ENCODE measurements at regions not wholly inside any gene's neighbourhood (a gene's known extent, or its start where the extent isn't known, plus 50 kb on each side); places are given as distances from the start of the nearest gene placed in this dataset.
"Not testable (repeated sequence)": the region's sequence is repeated elsewhere in the genome, so short reads cannot be mapped to it uniquely, and the experiment has no call there.

DNA sequence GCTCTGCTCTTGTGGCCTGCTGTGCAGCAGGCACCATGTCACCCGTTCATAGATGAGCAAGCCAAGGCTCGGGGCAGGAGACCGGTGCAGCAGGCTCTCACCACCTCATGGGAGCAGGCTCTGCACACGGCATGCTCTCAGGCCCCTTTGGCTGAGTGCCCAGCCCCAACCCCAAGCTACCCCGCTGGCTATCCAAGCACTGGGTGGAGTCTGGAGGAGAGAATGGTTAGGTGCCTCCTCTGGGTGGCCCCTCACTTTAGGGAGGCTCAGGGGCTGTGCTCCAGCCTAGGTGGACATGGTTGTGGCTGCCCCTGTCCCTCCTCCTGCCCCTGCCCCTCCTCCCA is 199.9 kb downstream of the IGLL1 start:
- TF ChIP-seq, protein P1, sequence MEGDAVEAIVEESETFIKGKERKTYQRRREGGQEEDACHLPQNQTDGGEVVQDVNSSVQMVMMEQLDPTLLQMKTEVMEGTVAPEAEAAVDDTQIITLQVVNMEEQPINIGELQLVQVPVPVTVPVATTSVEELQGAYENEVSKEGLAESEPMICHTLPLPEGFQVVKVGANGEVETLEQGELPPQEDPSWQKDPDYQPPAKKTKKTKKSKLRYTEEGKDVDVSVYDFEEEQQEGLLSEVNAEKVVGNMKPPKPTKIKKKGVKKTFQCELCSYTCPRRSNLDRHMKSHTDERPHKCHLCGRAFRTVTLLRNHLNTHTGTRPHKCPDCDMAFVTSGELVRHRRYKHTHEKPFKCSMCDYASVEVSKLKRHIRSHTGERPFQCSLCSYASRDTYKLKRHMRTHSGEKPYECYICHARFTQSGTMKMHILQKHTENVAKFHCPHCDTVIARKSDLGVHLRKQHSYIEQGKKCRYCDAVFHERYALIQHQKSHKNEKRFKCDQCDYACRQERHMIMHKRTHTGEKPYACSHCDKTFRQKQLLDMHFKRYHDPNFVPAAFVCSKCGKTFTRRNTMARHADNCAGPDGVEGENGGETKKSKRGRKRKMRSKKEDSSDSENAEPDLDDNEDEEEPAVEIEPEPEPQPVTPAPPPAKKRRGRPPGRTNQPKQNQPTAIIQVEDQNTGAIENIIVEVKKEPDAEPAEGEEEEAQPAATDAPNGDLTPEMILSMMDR (IDR thresholded peaks at IDR 0.05; ENCODE audit: insufficient read depth, low read length, poor library complexity, severe bottlenecking): no peak
- Histone ChIP-seq H3K4me3 (ENCODE audit: low read depth, low read length) (no peak overlapping the region), H3K27me3 (ENCODE audit: control insufficient read depth, insufficient read depth, low read length) (peaks cover 11% of the 10 kb centered on the region), H3K36me3 (ENCODE audit: control insufficient read depth, insufficient read depth, low read length) (no peaks in the 10 kb centered on the region)
- DNase-seq (ENCODE audit: low read depth): no peak

- peaks cover 13% of the 10 kb centered on the region for H3K27me3 ChIP-seq (ENCODE audit: control insufficient read depth, insufficient read depth, low read length)
- H3K4me3 ChIP-seq (ENCODE audit: low read depth, low read length); H3K36me3 ChIP-seq (ENCODE audit: control insufficient read depth, insufficient read depth, low read length); DNase-seq (ENCODE audit: low read depth): not testable (repeated sequence)
These were observed 199.4 kb downstream of the BCR start for GRCh38 chr22:23379540-23380229.

- no peaks in the 10 kb centered on the region for H3K36me3 ChIP-seq (ENCODE audit: control insufficient read depth, insufficient read depth, low read length)
- DNase-seq (ENCODE audit: low read depth): no peak
- TF ChIP-seq, protein P1 (IDR thresholded peaks at IDR 0.05; ENCODE audit: insufficient read depth, low read length, poor library complexity, severe bottlenecking): no peak
- no peak overlapping the region for H3K4me3 ChIP-seq (ENCODE audit: low read depth, low read length)
- peaks cover 2% of the 10 kb centered on the region for H3K27me3 ChIP-seq (ENCODE audit: control insufficient read depth, insufficient read depth, low read length)
These were observed 197.5 kb downstream of the BCR start for GRCh38 chr22:23377767-23378166.

DNA sequence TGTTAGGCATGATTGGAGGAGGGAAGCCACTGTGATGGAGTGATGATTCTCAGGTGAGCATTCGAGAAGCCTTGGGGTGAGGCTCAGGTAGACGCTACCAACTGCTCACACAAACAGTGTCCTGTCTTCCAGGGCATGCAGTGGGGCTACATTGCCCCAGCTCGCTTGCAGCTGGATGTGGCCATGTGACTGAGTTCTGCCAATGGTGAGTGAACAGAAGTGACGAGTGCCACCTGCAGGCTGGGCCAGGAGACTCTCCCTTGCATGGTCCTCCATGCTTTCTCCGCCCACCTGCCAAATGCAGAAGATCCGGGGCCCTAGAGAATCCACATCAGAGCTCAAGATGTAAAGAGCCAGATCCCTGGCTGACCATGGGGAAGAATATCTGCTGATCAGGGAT is 195.9 kb downstream of the BCR start:
- no peak overlapping the region for H3K4me3 ChIP-seq (ENCODE audit: low read depth, low read length)
- H3K27me3 ChIP-seq (ENCODE audit: control insufficient read depth, insufficient read depth, low read length): peaks cover 2% of the 10 kb centered on the region
- TF ChIP-seq, protein P1 (IDR thresholded peaks at IDR 0.05; ENCODE audit: insufficient read depth, low read length, poor library complexity, severe bottlenecking): peak; percentile 21
- no peak for DNase-seq (ENCODE audit: low read depth)
- no peaks in the 10 kb centered on the region for H3K36me3 ChIP-seq (ENCODE audit: control insufficient read depth, insufficient read depth, low read length)

DNA sequence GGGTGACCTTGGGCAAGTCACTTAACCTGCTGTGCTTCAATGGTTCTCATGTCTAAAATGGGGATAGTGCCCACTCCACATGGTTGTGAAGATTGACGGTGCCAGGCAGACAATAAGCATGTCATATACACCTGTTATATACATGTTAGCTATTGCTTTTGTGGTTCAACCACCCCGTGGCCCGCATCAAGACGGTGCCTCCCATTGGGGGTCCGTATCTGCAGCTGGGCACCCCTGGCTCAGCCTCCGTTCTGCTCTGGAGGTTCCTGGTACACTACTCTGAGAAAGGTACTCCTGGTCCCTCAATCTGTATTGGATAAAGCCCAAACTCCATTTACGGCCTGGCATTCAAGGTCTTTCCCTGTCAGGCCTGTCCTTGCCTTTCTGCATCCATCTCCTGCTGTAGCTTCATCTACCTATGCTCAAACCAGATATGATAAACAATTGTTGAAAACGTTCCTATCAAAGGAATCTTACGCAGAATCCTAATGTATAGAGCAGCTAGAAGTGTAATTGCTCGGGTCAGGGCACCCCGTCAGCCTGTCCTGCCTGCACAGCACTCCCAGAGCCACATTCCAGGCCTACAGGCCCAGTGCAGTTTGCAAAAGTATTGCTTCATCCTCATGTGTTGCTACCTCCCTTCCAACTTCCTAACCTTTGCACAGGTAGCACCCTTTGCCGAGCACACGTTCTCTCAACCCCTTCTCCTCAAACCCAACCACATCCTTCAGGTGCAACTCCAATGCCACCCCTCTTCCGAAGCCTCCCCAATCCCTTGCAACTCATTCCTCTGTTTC is 194.9 kb downstream of the BCR start:
- Histone ChIP-seq H3K27me3 (ENCODE audit: control insufficient read depth, insufficient read depth, low read length) (peaks cover 2% of the 10 kb centered on the region), H3K4me3 (ENCODE audit: low read depth, low read length) (no peak overlapping the region), H3K36me3 (ENCODE audit: control insufficient read depth, insufficient read depth, low read length) (no peaks in the 10 kb centered on the region)
- TF ChIP-seq, protein P1 (IDR thresholded peaks at IDR 0.05; ENCODE audit: insufficient read depth, low read length, poor library complexity, severe bottlenecking): no peak
- DNase-seq (ENCODE audit: low read depth): no peak

DNA sequence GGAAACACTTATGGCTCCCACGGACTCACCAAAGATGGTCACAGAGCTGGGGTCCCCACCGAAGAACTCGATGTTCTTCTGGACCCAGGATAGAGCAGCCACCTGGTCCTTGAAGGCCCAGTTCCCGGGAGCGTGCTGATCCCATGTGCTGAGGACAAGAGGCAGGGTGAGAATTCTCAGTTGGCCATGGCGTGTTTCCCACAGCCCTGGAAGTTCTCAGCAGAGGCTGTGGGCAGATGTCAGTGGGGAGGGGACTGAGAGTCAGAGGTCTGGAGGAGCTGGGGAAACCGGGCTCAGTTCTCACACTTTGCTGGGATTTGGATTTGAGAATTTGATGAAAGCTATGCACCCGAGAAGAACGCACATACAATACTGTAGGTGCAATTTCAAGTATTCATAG is 193.3 kb downstream of the BCR start:
- Histone ChIP-seq H3K36me3 (ENCODE audit: control insufficient read depth, insufficient read depth, low read length) (no peaks in the 10 kb centered on the region), H3K27me3 (ENCODE audit: control insufficient read depth, insufficient read depth, low read length) (peaks cover 4% of the 10 kb centered on the region), H3K4me3 (ENCODE audit: low read depth, low read length) (no peak overlapping the region)
- DNase-seq (ENCODE audit: low read depth): no peak
- TF ChIP-seq, protein P1 (IDR thresholded peaks at IDR 0.05; ENCODE audit: insufficient read depth, low read length, poor library complexity, severe bottlenecking): no peak

All from kidney epithelial cell (primary cell).